ENCODE measurements at regions not wholly inside any gene's neighbourhood (a gene's known extent, or its start where the extent isn't known, plus 50 kb on each side); places are given as distances from the start of the nearest gene placed in this dataset.
A peak's percentile ranks its signal among the peaks of the same experiment; 100 is the strongest.
"Not testable (repeated sequence)": the region's sequence is repeated elsewhere in the genome, so short reads cannot be mapped to it uniquely, and the experiment has no call there.

GRCh38 chr19:28318469-28319179, 894.3 kb downstream of the UQCRFS1 start:
- no peak for TF ChIP-seq CTCF (IDR thresholded peaks at IDR 0.05; ENCODE audit: low read depth, low read length)
- DNase-seq (ENCODE audit: extremely low read depth, low read depth) = no peak

GRCh38 chr19:28316464-28316863, 896.5 kb downstream of the UQCRFS1 start:
- DNase-seq (ENCODE audit: extremely low read depth, low read depth) = no peak
- TF ChIP-seq CTCF (IDR thresholded peaks at IDR 0.05; ENCODE audit: low read depth, low read length) = no peak

- no peak for DNase-seq (ENCODE audit: extremely low read depth, low read depth)
- no peak for TF ChIP-seq CTCF (IDR thresholded peaks at IDR 0.05; ENCODE audit: low read depth, low read length)
Observed at GRCh38 chr19:28314756-28315155, 898.2 kb downstream of the UQCRFS1 start.

- TF ChIP-seq CTCF (IDR thresholded peaks at IDR 0.05; ENCODE audit: low read depth, low read length) = no peak
- no peak for DNase-seq (ENCODE audit: extremely low read depth, low read depth)
Observed at GRCh38 chr19:28314287-28314686, 898.7 kb downstream of the UQCRFS1 start.

GRCh38 chr19:28313633-28314032, 899.3 kb downstream of the UQCRFS1 start:
- DNase-seq (ENCODE audit: extremely low read depth, low read depth) = peak; percentile 54
- no peak for TF ChIP-seq CTCF (IDR thresholded peaks at IDR 0.05; ENCODE audit: low read depth, low read length)

GRCh38 chr19:28312269-28312668, 900.7 kb downstream of the UQCRFS1 start:
- DNase-seq (ENCODE audit: extremely low read depth, low read depth) = no peak
- no peak for TF ChIP-seq CTCF (IDR thresholded peaks at IDR 0.05; ENCODE audit: low read depth, low read length)

GRCh38 chr19:28310829-28311228, 902.1 kb downstream of the UQCRFS1 start:
- DNase-seq (ENCODE audit: extremely low read depth, low read depth) = not testable (repeated sequence)

- DNase-seq (ENCODE audit: extremely low read depth, low read depth) = no peak
- no peak for TF ChIP-seq CTCF (IDR thresholded peaks at IDR 0.05; ENCODE audit: low read depth, low read length)
Observed at GRCh38 chr19:28309070-28309469, 903.9 kb downstream of the UQCRFS1 start.

Measured in AG09319 (cell line).